GM19025 (cell line): ENCODE measurements at regions not wholly inside any gene's neighbourhood (a gene's known extent, or its start where the extent isn't known, plus 50 kb on each side); places are given as distances from the start of the nearest gene placed in this dataset.
"Not testable (repeated sequence)": the region's sequence is repeated elsewhere in the genome, so short reads cannot be mapped to it uniquely, and the experiment has no call there.

Experiments
- ATAC-seq: cut with Tn5 transposase; IDR thresholded peaks from one replicate; pipeline ENCODE4 v1.9.1; 2021; ENCODE audit warnings: mild to moderate bottlenecking, low read depth, moderate library complexity; ENCODE audit not compliant: unreplicated experiment

DNA sequence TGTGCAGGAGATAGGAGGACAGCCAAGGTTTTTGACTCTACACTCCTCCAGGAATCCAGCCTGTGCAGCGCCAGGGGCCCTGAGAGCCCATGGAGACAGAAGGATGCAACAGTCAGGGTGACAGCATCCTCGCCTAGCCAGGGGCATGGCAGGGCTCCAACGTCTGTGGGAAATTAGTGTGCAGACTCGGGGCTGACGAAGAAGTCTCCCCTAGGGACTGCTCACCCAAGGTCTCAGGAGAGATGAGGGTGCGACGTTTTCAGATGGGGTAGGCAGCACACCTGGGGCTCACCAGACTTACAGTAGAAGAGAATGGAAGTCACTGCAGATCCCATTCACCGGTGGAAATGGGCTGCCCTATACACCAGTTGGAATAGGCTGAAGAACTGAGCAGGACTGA is 241.7 kb downstream of the SETD4 start:
- no peak for ATAC-seq

GRCh38 chr21:35814858-35815619 is 245.3 kb downstream of the SETD4 start:
- ATAC-seq = no peak

- no peak for ATAC-seq
These were observed 247.6 kb downstream of the SETD4 start for GRCh38 chr21:35812679-35813078.

DNA sequence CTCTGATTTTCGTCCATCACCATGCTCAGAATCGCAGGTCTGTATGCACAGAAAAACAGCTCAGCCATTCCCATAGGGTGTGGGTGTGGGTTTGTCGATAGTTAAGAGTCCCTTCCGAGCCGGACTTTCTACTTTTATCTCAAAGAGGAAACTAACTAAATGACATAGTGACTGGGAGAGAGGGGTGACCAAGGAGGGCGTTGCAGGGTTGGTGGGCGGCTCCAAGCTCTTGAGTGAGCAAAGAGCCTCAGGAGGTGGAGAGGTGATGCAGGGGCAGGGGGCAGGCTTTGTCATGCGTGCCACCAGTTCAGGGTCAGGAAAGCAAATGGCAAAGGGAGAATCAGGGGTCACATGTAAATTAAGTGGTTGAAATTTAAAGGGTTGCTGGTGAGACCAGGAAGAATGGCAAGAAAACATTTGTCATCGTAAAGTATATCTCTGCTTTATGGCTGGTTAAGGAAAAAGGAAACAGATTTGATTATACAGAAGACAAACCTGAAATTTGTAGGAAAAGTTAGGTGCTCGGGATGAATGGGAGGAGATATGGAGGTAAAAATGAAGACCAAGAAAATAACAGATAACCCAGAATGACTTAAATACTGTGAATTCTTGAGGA is 249.0 kb downstream of the SETD4 start:
- no peak for ATAC-seq

- no peak for ATAC-seq
These were observed 249.8 kb downstream of the SETD4 start for GRCh38 chr21:35810431-35810970.

DNA sequence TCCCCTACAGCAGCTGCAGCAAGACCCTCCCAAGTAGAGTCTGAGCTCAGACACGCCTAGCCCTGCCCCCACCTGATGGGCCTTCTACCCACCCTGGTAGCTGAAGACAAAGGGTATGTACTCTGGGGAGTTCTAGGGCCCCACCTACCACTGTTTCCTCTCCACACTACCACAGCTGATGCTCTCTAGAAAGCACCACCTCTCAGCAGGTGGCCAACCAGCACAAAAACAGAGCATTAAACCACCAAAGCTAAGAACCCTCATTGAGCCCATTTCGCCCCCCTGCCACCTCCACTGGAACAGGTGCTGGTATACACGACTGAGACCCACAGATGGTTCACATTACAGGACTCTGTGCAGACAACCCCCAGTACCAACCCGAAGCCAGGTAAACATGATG is 258.9 kb downstream of the SETD4 start:
- no peak for ATAC-seq

- ATAC-seq = not testable (repeated sequence)
These were observed 259.4 kb downstream of the SETD4 start for GRCh38 chr21:35800796-35801385.

DNA sequence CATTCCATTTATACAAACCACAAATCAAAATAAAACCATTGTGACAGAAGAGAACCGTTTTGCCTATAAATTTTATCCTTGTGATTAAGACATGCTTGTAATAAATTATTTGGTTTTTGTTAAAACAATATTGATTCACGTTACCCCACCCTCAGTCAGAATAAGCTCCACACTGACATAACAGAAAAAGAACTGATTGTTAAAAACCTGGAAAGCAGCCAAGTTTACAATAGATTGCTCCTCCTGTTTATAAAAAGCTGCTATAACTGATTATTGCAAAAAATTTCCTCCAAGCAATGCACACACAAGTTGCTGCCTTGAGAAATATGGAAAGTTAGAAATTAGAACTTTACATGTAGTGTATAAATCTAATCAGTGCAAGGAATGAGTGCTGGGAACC is 263.5 kb downstream of the SETD4 start:
- ATAC-seq = no peak

- not testable (repeated sequence) for ATAC-seq
These were observed 265.8 kb downstream of the SETD4 start for GRCh38 chr21:35794527-35794926.

- ATAC-seq = no peak
These were observed 267.6 kb downstream of the SETD4 start for GRCh38 chr21:35792569-35793305.

- ATAC-seq = no peak
These were observed 268.6 kb downstream of the SETD4 start for GRCh38 chr21:35791541-35792325.

DNA sequence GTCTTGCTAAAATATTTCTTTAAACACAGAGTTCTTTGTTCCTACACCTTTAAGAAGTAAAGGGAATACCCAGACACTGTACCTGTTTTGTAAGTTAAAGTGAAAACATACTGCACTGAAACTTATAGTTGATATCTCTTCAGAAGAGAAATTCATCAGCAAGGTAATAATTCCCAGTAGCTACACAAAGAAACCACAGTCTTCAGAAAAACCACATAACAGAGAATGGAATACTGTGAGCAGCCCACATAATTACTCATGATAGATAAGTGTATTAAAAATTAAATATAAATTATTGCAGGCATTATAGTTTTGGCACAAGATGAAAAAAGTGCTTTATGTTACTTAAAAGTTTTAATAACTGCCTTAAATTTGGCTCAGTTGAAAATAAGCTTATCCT is 276.6 kb downstream of the SETD4 start:
- ATAC-seq = no peak

- no peak for ATAC-seq
These were observed 277.7 kb downstream of the SETD4 start for GRCh38 chr21:35782667-35783066.

DNA sequence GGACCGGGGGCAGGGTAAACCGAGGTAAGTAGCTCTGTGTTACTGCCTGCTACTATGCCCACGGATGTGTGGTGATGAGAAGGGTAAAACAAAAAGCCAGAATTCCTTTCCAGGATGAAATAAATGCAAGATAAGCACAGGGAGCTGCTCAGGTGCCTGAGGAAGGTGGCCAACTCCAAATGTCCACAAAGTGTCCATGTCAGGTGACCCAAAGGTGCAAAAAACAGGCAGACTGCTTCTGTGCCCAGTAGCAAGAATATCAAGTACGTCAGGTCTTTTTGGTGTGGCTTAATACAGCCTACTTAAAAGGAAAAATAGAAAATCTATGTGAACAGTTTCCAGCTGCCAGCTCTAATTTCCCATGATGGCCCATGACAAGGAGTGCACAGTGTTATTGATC is 279.3 kb downstream of the SETD4 start:
- ATAC-seq = no peak

GRCh38 chr21:35779690-35780570 is 280.4 kb downstream of the SETD4 start:
- ATAC-seq = no peak

GRCh38 chr21:35779167-35779566 is 281.2 kb downstream of the SETD4 start:
- ATAC-seq = no peak

DNA sequence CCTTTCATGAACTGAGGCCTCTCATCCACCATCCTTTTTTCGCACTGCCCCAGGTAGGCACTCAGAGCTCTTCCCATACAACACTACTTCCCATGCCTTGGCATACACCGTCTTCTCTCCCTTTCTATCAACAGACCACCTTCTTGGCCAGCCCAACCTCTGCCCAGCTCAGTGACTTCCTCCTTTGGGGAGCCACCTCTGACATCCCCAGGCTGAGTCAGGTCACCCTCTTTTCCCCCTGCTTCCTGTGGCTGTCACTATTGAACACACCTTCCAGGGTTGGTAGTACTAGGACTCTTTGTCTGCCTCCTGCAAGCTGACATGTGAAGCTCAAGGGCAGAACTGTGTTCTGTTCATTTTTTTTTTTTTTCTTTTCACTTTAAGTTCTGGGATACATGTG is 283.2 kb downstream of the SETD4 start:
- no peak for ATAC-seq

- ATAC-seq = no peak
These were observed 284.4 kb downstream of the SETD4 start for GRCh38 chr21:35775778-35776544.
